Skeletal muscle tissue (tissue), 3 donors: ENCODE measurements at regions not wholly inside any gene's neighbourhood (a gene's known extent, or its start where the extent isn't known, plus 50 kb on each side); places are given as distances from the start of the nearest gene placed in this dataset.
"Not testable (repeated sequence)": the region's sequence is repeated elsewhere in the genome, so short reads cannot be mapped to it uniquely, and the experiment has no call there.

Experiments
- H3K27ac ChIP-seq: one replicate; pipeline ENCODE4 v1.7.0; 2013; ENCODE audit warnings: mild to moderate bottlenecking, low read depth, low read length, inconsistent platforms
- H3K27me3 ChIP-seq, 3 donors: one replicate each; pipeline ENCODE4 v1.7.0; 2013; ENCODE audit warnings: low read length in 3 of 3; ENCODE audit not compliant: control insufficient read depth in 3 of 3, insufficient read depth in 3 of 3
- H3K36me3 ChIP-seq, 3 donors: one replicate each; pipeline ENCODE4 v1.7.0; 2013; ENCODE audit warnings: low read length in 3 of 3; ENCODE audit not compliant: control insufficient read depth in 3 of 3, insufficient read depth in 3 of 3
- H3K4me1 ChIP-seq, 3 donors: one replicate each; pipeline ENCODE4 v1.7.0; 2013; ENCODE audit warnings: low read length in 3 of 3, mild to moderate bottlenecking in 3 of 3; ENCODE audit not compliant: control insufficient read depth in 3 of 3, insufficient read depth in 3 of 3
- H3K4me3 ChIP-seq, 3 donors: one replicate each; pipeline ENCODE4 v1.7.0; 2013; ENCODE audit warnings: low read length in 3 of 3
- H3K9ac ChIP-seq, 3 donors: one replicate each; pipeline ENCODE4 v1.7.0; 2013; ENCODE audit warnings: low read length in 3 of 3, mild to moderate bottlenecking in 3 of 3, moderate library complexity in 2 of 3, low read depth in 1 of 3
- H3K9me3 ChIP-seq, 3 donors: one replicate each; pipeline ENCODE4 v1.7.0; 2013; ENCODE audit warnings: low read length in 3 of 3; ENCODE audit not compliant: control insufficient read depth in 3 of 3
- donor health status: Osteomylitis.

GRCh38 chr9:38333047-38333446 is 59.5 kb upstream of the ALDH1B1 start:
- H3K36me3 ChIP-seq: no peaks in the 10 kb centered on the region
- H3K9ac ChIP-seq: no peak overlapping the region
- H3K4me3 ChIP-seq: no peak overlapping the region
- H3K9me3 ChIP-seq: no peaks in the 10 kb centered on the region
- no peak overlapping the region for H3K27ac ChIP-seq
- no peaks in the 10 kb centered on the region for H3K27me3 ChIP-seq
- H3K4me1 ChIP-seq: no peaks in the 10 kb centered on the region

GRCh38 chr9:38332625-38333024 is 59.9 kb upstream of the ALDH1B1 start:
- H3K27me3 ChIP-seq: no peaks in the 10 kb centered on the region
- no peaks in the 10 kb centered on the region for H3K36me3 ChIP-seq
- no peaks in the 10 kb centered on the region for H3K4me1 ChIP-seq
- H3K27ac ChIP-seq: no peak overlapping the region
- H3K9me3 ChIP-seq: no peaks in the 10 kb centered on the region
- no peak overlapping the region for H3K9ac ChIP-seq
- no peak overlapping the region for H3K4me3 ChIP-seq

GRCh38 chr9:38331141-38331540 is 61.4 kb upstream of the ALDH1B1 start:
- Histone ChIP-seq H3K27me3 (no peaks in the 10 kb centered on the region), H3K4me1 (no peaks in the 10 kb centered on the region), H3K36me3 (no peaks in the 10 kb centered on the region), H3K27ac (no peak overlapping the region), H3K4me3 (no peak overlapping the region), H3K9me3 (no peaks in the 10 kb centered on the region), H3K9ac (no peak overlapping the region)

DNA sequence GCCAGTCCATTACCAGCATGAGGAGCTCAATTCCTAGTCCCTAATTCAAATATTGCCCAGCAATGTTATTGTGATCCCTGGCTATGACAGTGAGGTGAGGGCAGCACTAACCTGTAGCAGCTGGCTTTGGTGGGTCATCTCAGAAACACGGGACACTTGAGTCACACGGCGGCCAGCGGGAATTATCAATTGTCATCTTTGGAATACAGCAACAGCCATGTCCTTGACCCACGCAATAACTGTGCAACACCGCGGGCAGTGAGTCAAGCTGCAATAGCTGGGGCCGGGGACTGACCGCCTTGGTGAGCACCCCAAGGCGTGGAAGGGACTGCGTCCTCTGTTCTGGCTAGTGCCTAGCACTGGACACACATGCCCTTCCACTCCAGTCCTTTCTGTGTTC is 62.5 kb upstream of the ALDH1B1 start:
- Histone ChIP-seq H3K9ac (no peak overlapping the region), H3K4me3 (no peak overlapping the region), H3K4me1 (no peaks in the 10 kb centered on the region), H3K36me3 (no peaks in the 10 kb centered on the region), H3K9me3 (no peaks in the 10 kb centered on the region), H3K27me3 (no peaks in the 10 kb centered on the region), H3K27ac (no peak overlapping the region)

DNA sequence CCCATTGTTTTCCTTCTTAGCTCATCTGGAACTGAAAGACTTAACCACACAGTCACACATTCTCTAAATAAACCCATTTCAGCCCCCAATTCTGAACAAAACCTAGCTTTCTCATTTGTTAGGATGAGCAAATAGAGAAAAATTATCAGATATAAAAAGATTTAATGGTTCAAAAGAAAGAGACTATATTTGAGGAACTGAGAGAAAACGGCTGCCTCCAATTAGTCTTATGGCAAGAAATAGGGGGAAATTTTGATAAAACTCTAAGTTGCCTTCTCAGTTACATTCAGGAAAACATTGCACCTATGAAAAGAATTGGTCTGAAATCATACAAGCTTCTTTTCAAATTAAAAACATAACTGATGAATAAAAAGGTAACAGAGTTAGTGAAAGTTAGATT is 63.7 kb upstream of the ALDH1B1 start:
- Histone ChIP-seq H3K27me3 (no peaks in the 10 kb centered on the region), H3K9ac (no peak overlapping the region), H3K4me3 (no peak overlapping the region), H3K4me1 (no peaks in the 10 kb centered on the region), H3K9me3 (no peaks in the 10 kb centered on the region), H3K27ac (no peak overlapping the region), H3K36me3 (no peaks in the 10 kb centered on the region)

DNA sequence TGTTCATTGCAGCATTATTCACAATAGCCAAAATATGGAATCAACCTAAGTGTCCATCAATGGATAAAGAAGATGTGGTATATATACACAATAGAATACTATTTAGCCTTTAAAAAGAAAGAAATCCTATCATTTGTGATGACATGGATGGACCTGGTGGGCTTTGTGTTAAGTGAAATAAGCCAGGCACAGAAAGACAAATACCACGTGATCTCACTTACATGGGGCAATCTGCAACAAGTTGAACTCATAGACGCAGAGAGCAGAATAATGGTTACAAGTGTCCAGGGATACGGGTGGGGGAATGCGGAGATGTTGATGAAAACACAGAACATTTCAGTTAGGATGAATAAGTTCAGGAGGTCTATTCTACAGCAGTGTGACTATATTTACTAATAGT is 66.4 kb upstream of the ALDH1B1 start:
- Histone ChIP-seq H3K27ac (no peak overlapping the region), H3K4me3 (no peak overlapping the region), H3K4me1 (no peaks in the 10 kb centered on the region), H3K9me3 (no peaks in the 10 kb centered on the region), H3K36me3 (no peaks in the 10 kb centered on the region), H3K9ac (no peak overlapping the region), H3K27me3 (no peaks in the 10 kb centered on the region)

GRCh38 chr9:38324213-38324612 is 68.3 kb upstream of the ALDH1B1 start:
- not testable (repeated sequence) for H3K9me3 ChIP-seq, H3K4me3 ChIP-seq, H3K27me3 ChIP-seq, H3K9ac ChIP-seq, H3K36me3 ChIP-seq, H3K27ac ChIP-seq, H3K4me1 ChIP-seq

DNA sequence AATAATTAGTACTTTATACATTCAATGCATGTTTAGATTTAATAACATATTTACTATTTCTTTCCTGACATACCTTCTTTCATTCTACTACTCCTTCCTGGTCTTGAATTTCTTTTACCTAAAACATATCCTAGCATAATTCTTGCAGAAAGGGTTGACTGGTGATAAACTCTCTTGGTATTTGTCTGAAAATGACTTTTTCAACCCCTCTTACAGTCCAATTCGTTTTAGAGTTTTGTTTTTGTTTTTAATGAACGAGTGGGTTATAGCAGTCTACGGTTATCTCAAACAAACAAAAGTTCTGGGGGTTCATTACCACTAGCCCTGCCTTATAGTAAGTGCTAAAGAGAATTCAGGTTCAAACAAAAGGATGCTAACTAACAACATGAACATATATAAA is 69.6 kb upstream of the ALDH1B1 start:
- no peak overlapping the region for H3K9ac ChIP-seq
- H3K9me3 ChIP-seq: no peaks in the 10 kb centered on the region
- no peak overlapping the region for H3K27ac ChIP-seq
- H3K36me3 ChIP-seq: no peaks in the 10 kb centered on the region
- H3K4me1 ChIP-seq: peaks cover 0 to 4% (median 2%) of the 10 kb centered on the region in 3 donors
- no peak overlapping the region for H3K4me3 ChIP-seq
- no peaks in the 10 kb centered on the region for H3K27me3 ChIP-seq

DNA sequence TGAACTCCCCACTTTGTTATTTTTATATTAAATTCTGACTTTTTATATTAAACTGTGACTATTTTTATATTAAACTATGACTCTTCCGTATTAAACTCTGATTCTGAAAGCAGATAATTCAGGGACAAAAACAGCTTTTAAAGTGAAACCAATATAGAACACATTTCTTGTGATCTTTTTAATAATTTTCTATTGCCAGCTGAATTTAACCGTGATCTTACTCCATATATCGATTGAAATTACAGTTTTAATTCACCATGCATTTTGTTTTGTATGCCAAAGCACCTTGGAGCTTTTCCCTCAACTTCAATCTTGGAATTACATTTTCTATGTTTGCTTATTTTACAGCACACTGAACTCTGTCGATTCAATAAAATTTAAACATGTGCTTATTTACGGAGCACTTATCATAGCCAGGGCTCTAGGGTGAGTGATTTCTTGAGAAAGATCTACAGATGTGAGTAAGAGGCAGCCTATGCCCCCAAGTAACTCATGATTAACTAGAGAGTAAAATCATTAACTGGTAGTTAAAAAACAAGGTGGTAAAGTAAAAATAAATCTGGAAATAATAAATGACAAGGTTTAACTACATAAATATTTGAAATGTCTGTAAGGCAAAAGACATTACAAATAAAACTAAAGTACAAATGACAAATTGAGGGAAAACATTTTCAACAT is 72.9 kb upstream of the ALDH1B1 start:
- Histone ChIP-seq H3K4me3 (no peak overlapping the region), H3K4me1 (peaks cover 2 to 6% (median 5%) of the 10 kb centered on the region in 3 donors), H3K9me3 (no peaks in the 10 kb centered on the region), H3K27me3 (peaks cover 0 to 7% (median 0%) of the 10 kb centered on the region in 3 donors), H3K36me3 (no peaks in the 10 kb centered on the region), H3K9ac (no peak overlapping the region), H3K27ac (no peak overlapping the region)

- Histone ChIP-seq H3K4me3 (peak overlapping the region in 1 of 3 donors; percentile 31), H3K27ac (no peak overlapping the region), H3K27me3 (peaks cover 0 to 7% (median 2%) of the 10 kb centered on the region in 3 donors), H3K9me3 (no peaks in the 10 kb centered on the region), H3K36me3 (no peaks in the 10 kb centered on the region), H3K9ac (no peak overlapping the region), H3K4me1 (peaks cover 2 to 6% (median 5%) of the 10 kb centered on the region in 3 donors)
These were observed 73.6 kb upstream of the ALDH1B1 start for GRCh38 chr9:38318759-38319495.
